Osteocyte (in vitro differentiated cells): ENCODE measurements at regions not wholly inside any gene's neighbourhood (a gene's known extent, or its start where the extent isn't known, plus 50 kb on each side); places are given as distances from the start of the nearest gene placed in this dataset.
A peak's percentile ranks its signal among the peaks of the same experiment; 100 is the strongest.

Experiments
- DNase-seq: peaks from one replicate; pipeline ENCODE4 v3.0.0; 2021; ENCODE audit warnings: mixed read lengths; ENCODE audit not compliant: unreplicated experiment; ENCODE audit errors: extremely low spot score
- H3K27ac Mint-ChIP-seq: one replicate; pipeline ENCODE4 v1.8.0; 2021; ENCODE audit warnings: mild to moderate bottlenecking, mixed read lengths; ENCODE audit not compliant: unreplicated experiment
- H3K27me3 Mint-ChIP-seq: one replicate; pipeline ENCODE4 v1.8.0; 2021; ENCODE audit warnings: mixed read lengths; ENCODE audit not compliant: unreplicated experiment
- H3K36me3 Mint-ChIP-seq: one replicate; pipeline ENCODE4 v1.8.0; 2021; ENCODE audit warnings: mixed read lengths; ENCODE audit not compliant: unreplicated experiment
- H3K4me1 Mint-ChIP-seq: one replicate; pipeline ENCODE4 v1.8.0; 2021; ENCODE audit warnings: mixed read lengths; ENCODE audit not compliant: unreplicated experiment
- H3K4me3 Mint-ChIP-seq: one replicate; pipeline ENCODE4 v1.8.0; 2021; ENCODE audit warnings: mild to moderate bottlenecking, moderate library complexity, mixed read lengths; ENCODE audit not compliant: unreplicated experiment
- H3K9me3 Mint-ChIP-seq: one replicate; pipeline ENCODE4 v1.8.0; 2021; ENCODE audit warnings: mixed read lengths; ENCODE audit not compliant: unreplicated experiment
- TF ChIP-seq, protein P1 (sequence below): fragments of 200-600 bp; sonication (generic); IDR thresholded peaks from 2 replicates; pipeline ENCODE4 v1.5.0; 2021; ENCODE audit warnings: antibody characterized with exemption, mild to moderate bottlenecking, moderate library complexity

DNA sequence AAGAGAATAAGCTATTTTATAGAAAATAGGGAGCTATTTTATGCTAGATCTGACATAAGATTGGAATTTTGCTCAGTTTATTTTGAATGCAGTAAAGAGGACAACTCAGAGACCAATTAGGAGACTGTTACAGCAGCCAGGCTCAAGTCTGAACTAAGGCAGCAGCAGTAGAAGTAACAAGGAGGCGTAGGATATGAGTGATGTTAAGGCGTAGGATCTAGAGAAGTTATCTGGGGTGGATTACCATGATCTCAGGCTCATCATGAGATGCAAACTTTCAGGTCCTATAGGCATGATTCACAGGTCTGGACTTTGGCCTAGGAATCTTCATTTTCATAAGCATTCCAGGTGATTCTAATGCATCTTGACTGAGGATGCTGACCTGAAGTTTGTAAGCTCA is 108.9 kb upstream of the BLID start:
- TF ChIP-seq, protein P1, sequence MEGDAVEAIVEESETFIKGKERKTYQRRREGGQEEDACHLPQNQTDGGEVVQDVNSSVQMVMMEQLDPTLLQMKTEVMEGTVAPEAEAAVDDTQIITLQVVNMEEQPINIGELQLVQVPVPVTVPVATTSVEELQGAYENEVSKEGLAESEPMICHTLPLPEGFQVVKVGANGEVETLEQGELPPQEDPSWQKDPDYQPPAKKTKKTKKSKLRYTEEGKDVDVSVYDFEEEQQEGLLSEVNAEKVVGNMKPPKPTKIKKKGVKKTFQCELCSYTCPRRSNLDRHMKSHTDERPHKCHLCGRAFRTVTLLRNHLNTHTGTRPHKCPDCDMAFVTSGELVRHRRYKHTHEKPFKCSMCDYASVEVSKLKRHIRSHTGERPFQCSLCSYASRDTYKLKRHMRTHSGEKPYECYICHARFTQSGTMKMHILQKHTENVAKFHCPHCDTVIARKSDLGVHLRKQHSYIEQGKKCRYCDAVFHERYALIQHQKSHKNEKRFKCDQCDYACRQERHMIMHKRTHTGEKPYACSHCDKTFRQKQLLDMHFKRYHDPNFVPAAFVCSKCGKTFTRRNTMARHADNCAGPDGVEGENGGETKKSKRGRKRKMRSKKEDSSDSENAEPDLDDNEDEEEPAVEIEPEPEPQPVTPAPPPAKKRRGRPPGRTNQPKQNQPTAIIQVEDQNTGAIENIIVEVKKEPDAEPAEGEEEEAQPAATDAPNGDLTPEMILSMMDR, result no peak
- H3K36me3 Mint-ChIP-seq, result no peaks in the 10 kb centered on the region
- no peak overlapping the region for H3K4me3 Mint-ChIP-seq
- H3K27ac Mint-ChIP-seq, result no peak overlapping the region
- peaks cover 7% of the 10 kb centered on the region for H3K4me1 Mint-ChIP-seq
- no peak for DNase-seq
- H3K9me3 Mint-ChIP-seq, result no peaks in the 10 kb centered on the region
- peaks cover 17% of the 10 kb centered on the region for H3K27me3 Mint-ChIP-seq

DNA sequence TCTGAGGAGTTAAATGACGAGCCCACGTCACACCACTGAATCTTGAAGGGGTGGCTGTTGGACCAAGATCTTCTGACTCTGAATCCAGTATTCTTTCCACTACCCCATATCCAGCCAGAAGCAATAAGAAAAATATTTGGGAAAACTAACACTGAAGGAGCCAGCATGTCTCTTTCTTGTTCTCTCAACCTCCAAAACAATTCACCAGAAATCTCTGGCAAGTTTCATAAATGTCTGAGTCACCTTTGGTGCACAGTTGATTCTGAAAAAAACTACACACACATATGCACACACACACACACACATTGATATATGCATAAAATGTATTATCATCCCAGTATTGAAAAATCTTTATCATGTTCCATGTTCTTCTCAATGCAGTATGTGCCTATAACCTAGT is 104.3 kb upstream of the BLID start:
- Mint-ChIP-seq H3K9me3 (no peaks in the 10 kb centered on the region), H3K36me3 (no peaks in the 10 kb centered on the region), H3K27ac (no peak overlapping the region), H3K4me1 (peaks cover 8% of the 10 kb centered on the region), H3K4me3 (no peak overlapping the region), H3K27me3 (peaks cover 5% of the 10 kb centered on the region)
- TF ChIP-seq, protein P1, result no peak
- DNase-seq, result no peak

DNA sequence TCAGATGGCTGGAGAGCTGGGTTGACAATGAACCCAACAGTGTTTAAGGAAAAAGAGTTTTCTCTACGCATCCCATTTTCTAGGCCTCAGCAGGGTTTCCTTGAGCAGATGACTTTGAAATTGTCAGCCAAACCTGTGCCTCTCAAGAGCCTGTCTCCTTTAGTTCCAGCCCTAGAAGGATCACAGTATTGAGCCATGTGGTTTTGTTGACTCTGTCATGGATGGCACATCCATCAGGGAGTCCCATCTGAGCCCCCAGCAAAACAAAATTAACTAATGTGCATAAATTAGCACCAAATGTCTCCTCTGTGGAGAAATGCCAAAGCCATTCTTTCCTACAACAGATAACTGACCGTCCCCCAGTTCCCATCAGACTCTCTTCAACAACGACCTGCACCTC is 103.8 kb upstream of the BLID start:
- Mint-ChIP-seq H3K4me3 (no peak overlapping the region), H3K27ac (no peak overlapping the region), H3K9me3 (no peaks in the 10 kb centered on the region)

DNA sequence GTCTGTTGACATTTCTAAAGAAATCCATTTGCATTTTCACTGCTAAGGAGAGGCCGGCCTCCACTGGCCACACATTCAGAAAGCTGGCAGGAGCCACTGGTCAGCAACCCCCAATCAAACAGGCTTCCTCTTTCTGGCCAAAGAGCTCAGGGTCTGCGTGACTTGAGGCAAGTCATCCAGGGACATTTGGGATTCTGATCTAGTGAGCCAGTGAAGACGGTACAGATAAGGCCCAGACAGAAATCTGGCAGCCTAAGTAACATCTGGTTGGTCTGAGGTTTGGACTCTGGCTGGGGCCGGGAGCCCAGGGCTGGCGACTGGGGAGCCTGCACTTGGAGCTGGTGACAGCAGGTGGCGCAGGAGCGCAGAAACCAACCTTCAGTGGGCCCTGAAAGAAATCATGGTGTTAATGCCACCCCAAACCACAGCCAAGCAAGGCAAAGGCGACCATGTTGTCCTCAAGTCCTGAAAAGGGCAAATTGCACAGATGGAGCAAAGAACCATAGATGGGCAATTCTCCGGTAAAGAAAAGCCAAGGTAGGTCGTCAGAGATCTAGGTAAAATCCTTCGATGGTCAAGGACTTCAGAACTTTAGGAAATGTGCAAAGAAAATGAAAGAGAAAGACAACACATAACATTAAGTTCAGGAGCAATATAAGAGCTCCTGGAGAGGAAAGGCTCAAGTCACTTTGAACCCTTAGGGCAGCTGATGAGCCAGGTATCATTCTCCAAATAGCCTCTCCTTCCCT is 99.4 kb upstream of the BLID start:
- Mint-ChIP-seq H3K4me3 (no peak overlapping the region), H3K9me3 (no peaks in the 10 kb centered on the region), H3K27ac (peak overlapping the region; percentile 63), H3K36me3 (no peaks in the 10 kb centered on the region), H3K4me1 (peaks cover 21% of the 10 kb centered on the region), H3K27me3 (no peaks in the 10 kb centered on the region)
- TF ChIP-seq, protein P1, result peak; percentile 92
- peak; percentile 86 for DNase-seq

More for the DNA sequence above, 103.8 kb upstream of the BLID start:
- no peak for DNase-seq
- H3K4me1 Mint-ChIP-seq, result peaks cover 13% of the 10 kb centered on the region
- no peaks in the 10 kb centered on the region for H3K36me3 Mint-ChIP-seq
- H3K27me3 Mint-ChIP-seq, result peaks cover 4% of the 10 kb centered on the region
- TF ChIP-seq, protein P1, result no peak

DNA sequence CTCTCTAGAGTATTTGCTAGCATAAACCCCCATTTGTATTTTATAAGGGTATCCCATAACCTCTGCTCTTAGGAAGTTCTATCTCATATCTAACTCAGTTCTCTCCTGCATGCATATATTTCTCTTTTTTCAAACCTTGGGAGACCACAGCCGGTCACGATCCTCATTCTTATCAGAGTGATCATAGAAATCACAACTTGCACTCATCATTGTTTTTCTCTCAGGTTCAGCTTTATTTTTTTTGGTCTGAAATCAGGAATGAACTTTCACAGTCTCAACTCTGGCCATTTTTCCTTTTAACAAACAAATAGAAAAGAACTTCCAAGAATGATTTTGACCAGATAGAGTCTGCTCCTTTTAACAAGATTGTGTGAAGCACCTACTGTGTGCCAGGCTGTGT is 98.6 kb upstream of the BLID start:
- Mint-ChIP-seq H3K36me3 (no peaks in the 10 kb centered on the region), H3K4me3 (no peak overlapping the region), H3K27me3 (no peaks in the 10 kb centered on the region), H3K27ac (peak overlapping the region; percentile 63), H3K4me1 (peaks cover 29% of the 10 kb centered on the region), H3K9me3 (no peaks in the 10 kb centered on the region)
- no peak for DNase-seq
- TF ChIP-seq, protein P1, result no peak
